A673 (cell line): ENCODE measurements at regions not wholly inside any gene's neighbourhood (a gene's known extent, or its start where the extent isn't known, plus 50 kb on each side); places are given as distances from the start of the nearest gene placed in this dataset.
A peak's percentile ranks its signal among the peaks of the same experiment; 100 is the strongest.
"Not testable (repeated sequence)": the region's sequence is repeated elsewhere in the genome, so short reads cannot be mapped to it uniquely, and the experiment has no call there.

Experiments
- BruUV-seq: library from RNA; stranded (reverse); fragments of 400-500 nt; replicated peaks from 2 replicates; lab custom pipeline; 2021; lab: Mats Ljungman, UMichigan
- CTCF ChIA-PET: fragments of 300-600 bp; sonication (Branson Sonifier 250); formaldehyde crosslinking; loops from one replicate; lab custom pipeline; 2022; ENCODE audit warnings: antibody characterized with exemption; lab: Charles Lee
- POLR2A ChIA-PET: fragments of 300-600 bp; sonication (Branson Sonifier 250); formaldehyde crosslinking; loops from one replicate; lab custom pipeline; 2022; ENCODE audit warnings: antibody characterized with exemption; ENCODE audit not compliant: low non-redundant PET; lab: Charles Lee
- DNase-seq: peaks from one replicate; pipeline ENCODE4 v3.0.0-alpha.2; 2015; ENCODE audit warnings: low spot score
- H3K27ac ChIP-seq: fragments of 200-600 bp; sonication (generic); 2 replicates; pipeline ENCODE4 v1.5.1; 2016; ENCODE audit warnings: mixed run types, low read depth, mild to moderate bottlenecking, mixed read lengths, antibody characterized with exemption, low read length; ENCODE audit not compliant: poor library complexity, severe bottlenecking
- H3K27me3 ChIP-seq: fragments of 200-600 bp; sonication (generic); replicated peaks from 2 replicates; pipeline ENCODE4 v1.6.1; 2017; ENCODE audit warnings: mixed run types, low read depth, mild to moderate bottlenecking, mixed read lengths, antibody characterized with exemption, low read length; ENCODE audit not compliant: insufficient read depth, poor library complexity
- H3K36me3 ChIP-seq: fragments of 200-600 bp; sonication (generic); 2 replicates; pipeline ENCODE4 v1.6.1; 2016; ENCODE audit warnings: mixed run types, mild to moderate bottlenecking, mixed read lengths, antibody characterized with exemption, low read length; ENCODE audit not compliant: insufficient read depth, poor library complexity, severe bottlenecking
- H3K4me1 ChIP-seq: fragments of 200-600 bp; sonication (generic); 2 replicates; pipeline ENCODE4 v1.6.1; 2017; ENCODE audit warnings: mixed run types, mild to moderate bottlenecking, mixed read lengths, antibody characterized with exemption, low read length; ENCODE audit not compliant: insufficient read depth, poor library complexity, severe bottlenecking
- H3K4me3 ChIP-seq: fragments of 200-600 bp; sonication (generic); 2 replicates; pipeline ENCODE4 v1.5.1; 2016; ENCODE audit warnings: low read depth, mixed run types, mild to moderate bottlenecking, mixed read lengths, low read length; ENCODE audit not compliant: poor library complexity, severe bottlenecking
- H3K9me3 ChIP-seq: fragments of 200-600 bp; sonication (generic); 2 replicates; pipeline ENCODE4 v1.6.1; 2016; ENCODE audit warnings: mixed run types, low read depth, mild to moderate bottlenecking, mixed read lengths, antibody characterized with exemption, low read length; ENCODE audit not compliant: poor library complexity, severe bottlenecking
- CTCF ChIP-seq: fragments of 300-800, 200-600 bp; sonication (generic); conservative IDR thresholded peaks from 2 replicates; pipeline ENCODE4 v1.5.1; 2017; ENCODE audit warnings: low read depth, mild to moderate bottlenecking, antibody characterized with exemption, low read length, moderate library complexity, mixed read lengths
- EZH2 ChIP-seq: fragments of 200-600 bp; sonication (generic); IDR thresholded peaks from 2 replicates; pipeline ENCODE4 v1.6.1; 2017; ENCODE audit warnings: borderline replicate concordance, low read depth, mild to moderate bottlenecking, mixed read lengths, antibody characterized with exemption, low read length; ENCODE audit not compliant: poor library complexity, severe bottlenecking
- intact Hi-C: fragments of 100-400 bp; cut with micrococcal nuclease; formaldehyde crosslinking; loops from one replicate; pipeline ENCODE4 v1.10.0; 2022; ENCODE audit not compliant: unreplicated experiment

GRCh38 chr4:188735082-188735481, 595.8 kb downstream of the TRIML1 start:
- intact Hi-C loops: no loop called here
- Histone ChIP-seq H3K9me3 (no peaks in the 10 kb centered on the region), H3K4me1 (no peaks in the 10 kb centered on the region), H3K27me3 (no peaks in the 10 kb centered on the region), H3K36me3 (no peaks in the 10 kb centered on the region), H3K27ac (no peak overlapping the region), H3K4me3 (no peak overlapping the region)
- TF ChIP-seq CTCF (no peak), EZH2 (no peak)
- BruUV-seq: no TSS peak
- CTCF ChIA-PET: no interaction called here
- POLR2A ChIA-PET: no interaction called here
- no peak for DNase-seq

- no peak for DNase-seq
- no peak for TF ChIP-seq EZH2
- TF ChIP-seq CTCF: no peak
- POLR2A ChIA-PET: no interaction called here
- Histone ChIP-seq H3K9me3 (no peaks in the 10 kb centered on the region), H3K36me3 (no peaks in the 10 kb centered on the region), H3K27me3 (no peaks in the 10 kb centered on the region), H3K4me1 (no peaks in the 10 kb centered on the region), H3K27ac (no peak overlapping the region), H3K4me3 (no peak overlapping the region)
- BruUV-seq: no TSS peak
- intact Hi-C loops: no loop called here
- CTCF ChIA-PET: no interaction called here
Measured at GRCh38 chr4:188737251-188738002, 598.2 kb downstream of the TRIML1 start.

GRCh38 chr4:188738290-188738689, 599.0 kb downstream of the TRIML1 start:
- DNase-seq, BruUV-seq, H3K27ac ChIP-seq, intact Hi-C loops, H3K36me3 ChIP-seq, H3K27me3 ChIP-seq, CTCF ChIA-PET, H3K9me3 ChIP-seq, H3K4me1 ChIP-seq, POLR2A ChIA-PET: not testable (repeated sequence)
- peak overlapping the region; percentile 33 for H3K4me3 ChIP-seq

- H3K27ac ChIP-seq, H3K4me3 ChIP-seq, H3K9me3 ChIP-seq, BruUV-seq, H3K36me3 ChIP-seq, intact Hi-C loops, CTCF ChIA-PET, DNase-seq, H3K27me3 ChIP-seq, H3K4me1 ChIP-seq, POLR2A ChIA-PET: not testable (repeated sequence)
Measured at GRCh38 chr4:188740172-188740571, 600.9 kb downstream of the TRIML1 start.

- H3K36me3 ChIP-seq, H3K4me3 ChIP-seq, H3K9me3 ChIP-seq, DNase-seq, CTCF ChIA-PET, H3K4me1 ChIP-seq, H3K27me3 ChIP-seq, intact Hi-C loops, POLR2A ChIA-PET, H3K27ac ChIP-seq: not testable (repeated sequence)
- BruUV-seq: TSS peak; percentile 71
Measured at GRCh38 chr4:188740791-188741190, 601.5 kb downstream of the TRIML1 start.
